ENCODE measurements at regions not wholly inside any gene's neighbourhood (a gene's known extent, or its start where the extent isn't known, plus 50 kb on each side); places are given as distances from the start of the nearest gene placed in this dataset.

DNA sequence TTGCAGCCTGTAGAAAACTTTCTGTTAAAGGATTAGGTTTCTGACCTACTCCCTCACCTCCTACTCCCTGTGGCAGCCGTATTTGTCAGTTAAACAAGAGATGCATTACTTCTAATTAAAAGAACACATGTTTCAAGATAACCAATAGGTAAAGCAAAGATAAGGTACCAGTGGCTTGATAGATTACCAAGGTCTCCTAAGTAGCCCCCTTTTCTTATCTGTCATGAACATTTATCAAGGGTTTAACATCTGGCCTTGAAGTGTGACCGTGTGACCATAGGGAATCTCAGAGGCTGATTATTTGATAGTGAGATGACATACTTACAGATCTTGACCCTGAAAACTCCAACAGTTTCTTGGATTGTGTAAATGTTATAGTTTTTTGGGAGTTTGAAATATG lies 764.0 kb upstream of the EDIL3 start:
- DNase-seq (ENCODE audit: low read depth) = no peak
- TF ChIP-seq, protein P1, sequence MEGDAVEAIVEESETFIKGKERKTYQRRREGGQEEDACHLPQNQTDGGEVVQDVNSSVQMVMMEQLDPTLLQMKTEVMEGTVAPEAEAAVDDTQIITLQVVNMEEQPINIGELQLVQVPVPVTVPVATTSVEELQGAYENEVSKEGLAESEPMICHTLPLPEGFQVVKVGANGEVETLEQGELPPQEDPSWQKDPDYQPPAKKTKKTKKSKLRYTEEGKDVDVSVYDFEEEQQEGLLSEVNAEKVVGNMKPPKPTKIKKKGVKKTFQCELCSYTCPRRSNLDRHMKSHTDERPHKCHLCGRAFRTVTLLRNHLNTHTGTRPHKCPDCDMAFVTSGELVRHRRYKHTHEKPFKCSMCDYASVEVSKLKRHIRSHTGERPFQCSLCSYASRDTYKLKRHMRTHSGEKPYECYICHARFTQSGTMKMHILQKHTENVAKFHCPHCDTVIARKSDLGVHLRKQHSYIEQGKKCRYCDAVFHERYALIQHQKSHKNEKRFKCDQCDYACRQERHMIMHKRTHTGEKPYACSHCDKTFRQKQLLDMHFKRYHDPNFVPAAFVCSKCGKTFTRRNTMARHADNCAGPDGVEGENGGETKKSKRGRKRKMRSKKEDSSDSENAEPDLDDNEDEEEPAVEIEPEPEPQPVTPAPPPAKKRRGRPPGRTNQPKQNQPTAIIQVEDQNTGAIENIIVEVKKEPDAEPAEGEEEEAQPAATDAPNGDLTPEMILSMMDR (IDR thresholded peaks at IDR 0.05; ENCODE audit: control insufficient read depth, extremely low read depth, insufficient read depth) = no peak
- no peak overlapping the region for H3K4me3 ChIP-seq (ENCODE audit: low read depth, low read length)

DNA sequence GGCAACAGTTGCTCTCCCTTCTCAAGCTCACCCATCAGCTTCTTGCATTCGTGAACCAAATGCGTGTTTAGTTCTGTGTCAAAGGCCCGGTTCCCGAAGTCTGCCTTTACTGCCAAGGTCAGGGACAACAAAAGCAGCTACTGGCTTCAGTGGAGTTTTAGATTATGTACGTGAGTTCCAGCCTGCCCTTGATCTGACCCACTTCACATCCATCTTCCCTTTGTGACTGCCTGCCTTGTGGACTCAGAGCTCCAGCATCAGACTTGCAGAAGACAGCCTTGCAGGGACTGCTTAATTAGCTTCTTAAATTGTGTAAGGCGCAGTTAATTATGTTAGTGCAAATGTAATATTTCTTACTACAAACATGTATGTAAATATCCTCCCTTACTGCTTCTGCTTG lies 774.7 kb upstream of the EDIL3 start:
- H3K4me3 ChIP-seq (ENCODE audit: low read depth, low read length) = no peak overlapping the region
- DNase-seq (ENCODE audit: low read depth) = no peak
- TF ChIP-seq, protein P1 (IDR thresholded peaks at IDR 0.05; ENCODE audit: control insufficient read depth, extremely low read depth, insufficient read depth) = no peak

GRCh38 chr5:85168474-85168873 lies 783.8 kb upstream of the EDIL3 start:
- TF ChIP-seq, protein P1 (IDR thresholded peaks at IDR 0.05; ENCODE audit: control insufficient read depth, extremely low read depth, insufficient read depth) = no peak
- no peak for DNase-seq (ENCODE audit: low read depth)
- no peak overlapping the region for H3K4me3 ChIP-seq (ENCODE audit: low read depth, low read length)

DNA sequence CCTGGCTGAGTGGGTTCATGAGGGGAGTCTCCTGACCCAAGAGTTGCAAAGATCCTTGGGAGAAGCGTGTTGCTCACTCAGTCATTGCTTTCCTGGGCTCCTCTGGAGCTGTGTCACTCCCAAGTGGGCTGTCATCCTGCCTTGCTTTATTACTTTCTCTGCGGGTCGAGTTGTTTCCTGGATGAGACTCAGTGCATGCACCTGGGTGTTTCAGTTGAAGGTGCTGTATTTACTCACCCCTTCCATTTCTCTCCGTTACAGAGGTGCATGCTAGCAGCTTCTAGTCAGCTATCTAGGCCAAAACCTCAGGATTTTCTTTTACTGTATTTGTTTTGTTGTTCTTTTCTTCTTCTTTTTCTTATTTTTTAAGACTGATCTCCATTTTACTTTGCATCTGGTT lies 785.5 kb upstream of the EDIL3 start:
- TF ChIP-seq, protein P1 (IDR thresholded peaks at IDR 0.05; ENCODE audit: control insufficient read depth, extremely low read depth, insufficient read depth) = no peak
- no peak overlapping the region for H3K4me3 ChIP-seq (ENCODE audit: low read depth, low read length)
- no peak for DNase-seq (ENCODE audit: low read depth)

- no peak overlapping the region for H3K4me3 ChIP-seq (ENCODE audit: low read depth, low read length)
- TF ChIP-seq, protein P1 (IDR thresholded peaks at IDR 0.05; ENCODE audit: control insufficient read depth, extremely low read depth, insufficient read depth) = no peak
- no peak for DNase-seq (ENCODE audit: low read depth)
These were observed 788.8 kb upstream of the EDIL3 start for GRCh38 chr5:85173469-85173868.

GRCh38 chr5:85182344-85182743 lies 797.7 kb upstream of the EDIL3 start:
- no peak overlapping the region for H3K4me3 ChIP-seq (ENCODE audit: low read depth, low read length)
- DNase-seq (ENCODE audit: low read depth) = no peak
- TF ChIP-seq, protein P1 (IDR thresholded peaks at IDR 0.05; ENCODE audit: control insufficient read depth, extremely low read depth, insufficient read depth) = no peak

GRCh38 chr5:85204289-85204688 lies 819.6 kb upstream of the EDIL3 start:
- H3K4me3 ChIP-seq (ENCODE audit: low read depth, low read length) = no peak overlapping the region
- TF ChIP-seq, protein P1 (IDR thresholded peaks at IDR 0.05; ENCODE audit: control insufficient read depth, extremely low read depth, insufficient read depth) = no peak
- no peak for DNase-seq (ENCODE audit: low read depth)

All from LNCaP clone FGC (cell line).